HFFc6 (cell line): ENCODE measurements at regions not wholly inside any gene's neighbourhood (a gene's known extent, or its start where the extent isn't known, plus 50 kb on each side); places are given as distances from the start of the nearest gene placed in this dataset.
A peak's percentile ranks its signal among the peaks of the same experiment; 100 is the strongest.

Experiments used
- DNase-seq: peaks from one replicate; pipeline ENCODE4 v3.0.0-alpha.2; 2018
- H3K27ac Mint-ChIP-seq: 2 replicates; pipeline ENCODE4 v1.8.0; 2020; ENCODE audit warnings: mild to moderate bottlenecking, mixed read lengths
- H3K27me3 Mint-ChIP-seq: 2 replicates; pipeline ENCODE4 v1.8.0; 2021; ENCODE audit warnings: mild to moderate bottlenecking, moderate library complexity, mixed read lengths; ENCODE audit not compliant: insufficient read depth
- H3K36me3 Mint-ChIP-seq: 2 replicates; pipeline ENCODE4 v1.8.0; 2021; ENCODE audit warnings: low read depth, mixed read lengths
- H3K4me1 Mint-ChIP-seq: 2 replicates; pipeline ENCODE4 v1.8.0; 2020; ENCODE audit warnings: low read depth, mixed read lengths
- H3K4me3 Mint-ChIP-seq: 2 replicates; pipeline ENCODE4 v1.8.0; 2020; ENCODE audit warnings: mild to moderate bottlenecking, moderate library complexity, mixed read lengths
- H3K9me3 Mint-ChIP-seq: 2 replicates; pipeline ENCODE4 v1.8.0; 2020; ENCODE audit warnings: mild to moderate bottlenecking, mixed read lengths
- TF ChIP-seq, protein P1 (sequence below): fragments of 200-600 bp; sonication (generic); IDR thresholded peaks from 2 replicates; pipeline ENCODE4 v1.5.0; 2021; ENCODE audit warnings: antibody characterized with exemption, mild to moderate bottlenecking

GRCh38 chr5:173796721-173797495 lies 91.2 kb upstream of the CPEB4 start:
- TF ChIP-seq, protein P1, sequence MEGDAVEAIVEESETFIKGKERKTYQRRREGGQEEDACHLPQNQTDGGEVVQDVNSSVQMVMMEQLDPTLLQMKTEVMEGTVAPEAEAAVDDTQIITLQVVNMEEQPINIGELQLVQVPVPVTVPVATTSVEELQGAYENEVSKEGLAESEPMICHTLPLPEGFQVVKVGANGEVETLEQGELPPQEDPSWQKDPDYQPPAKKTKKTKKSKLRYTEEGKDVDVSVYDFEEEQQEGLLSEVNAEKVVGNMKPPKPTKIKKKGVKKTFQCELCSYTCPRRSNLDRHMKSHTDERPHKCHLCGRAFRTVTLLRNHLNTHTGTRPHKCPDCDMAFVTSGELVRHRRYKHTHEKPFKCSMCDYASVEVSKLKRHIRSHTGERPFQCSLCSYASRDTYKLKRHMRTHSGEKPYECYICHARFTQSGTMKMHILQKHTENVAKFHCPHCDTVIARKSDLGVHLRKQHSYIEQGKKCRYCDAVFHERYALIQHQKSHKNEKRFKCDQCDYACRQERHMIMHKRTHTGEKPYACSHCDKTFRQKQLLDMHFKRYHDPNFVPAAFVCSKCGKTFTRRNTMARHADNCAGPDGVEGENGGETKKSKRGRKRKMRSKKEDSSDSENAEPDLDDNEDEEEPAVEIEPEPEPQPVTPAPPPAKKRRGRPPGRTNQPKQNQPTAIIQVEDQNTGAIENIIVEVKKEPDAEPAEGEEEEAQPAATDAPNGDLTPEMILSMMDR, result no peak
- Mint-ChIP-seq H3K36me3 (no peaks in the 10 kb centered on the region), H3K4me3 (no peak overlapping the region), H3K27ac (no peak overlapping the region), H3K9me3 (no peaks in the 10 kb centered on the region), H3K27me3 (peaks cover 13% of the 10 kb centered on the region), H3K4me1 (peaks cover 20% of the 10 kb centered on the region)
- DNase-seq, result no peak

DNA sequence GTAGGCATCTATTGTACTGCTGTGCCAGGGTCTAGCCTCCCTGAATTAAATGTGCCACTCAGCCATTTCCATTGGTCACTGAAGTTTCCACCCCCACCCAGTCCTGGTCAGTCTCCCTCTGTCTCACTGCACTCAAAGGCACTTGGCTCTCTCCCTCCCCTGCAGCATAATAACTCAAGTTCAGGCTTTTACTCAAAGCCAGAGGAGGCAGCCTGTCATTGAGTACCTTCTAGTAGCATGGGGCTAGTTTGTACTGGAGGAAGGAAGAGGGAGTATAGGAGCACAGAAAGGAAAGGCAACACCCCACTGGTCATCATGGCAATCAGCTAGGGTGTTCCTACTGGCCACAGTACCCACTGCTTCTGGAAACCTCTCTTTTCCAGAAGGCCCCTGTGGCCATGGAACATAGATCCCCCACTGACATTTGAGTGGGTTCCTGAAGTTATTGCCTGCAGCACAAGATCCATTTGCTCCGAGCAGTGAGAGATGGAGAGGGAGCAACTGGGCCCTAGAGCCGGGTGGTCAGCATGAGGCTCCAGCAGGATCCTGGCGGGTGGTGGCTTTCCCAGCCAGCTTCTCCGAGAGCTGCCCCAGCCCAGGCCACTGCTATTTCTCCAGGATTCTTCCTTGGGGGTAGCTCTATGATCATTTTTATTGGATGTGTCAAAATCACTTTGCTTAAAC lies 89.9 kb upstream of the CPEB4 start:
- no peak overlapping the region for H3K27ac Mint-ChIP-seq
- TF ChIP-seq, protein P1, result no peak
- H3K4me1 Mint-ChIP-seq, result peaks cover 24% of the 10 kb centered on the region
- no peaks in the 10 kb centered on the region for H3K9me3 Mint-ChIP-seq
- no peak for DNase-seq
- no peak overlapping the region for H3K4me3 Mint-ChIP-seq
- H3K36me3 Mint-ChIP-seq, result no peaks in the 10 kb centered on the region
- H3K27me3 Mint-ChIP-seq, result peaks cover 13% of the 10 kb centered on the region

DNA sequence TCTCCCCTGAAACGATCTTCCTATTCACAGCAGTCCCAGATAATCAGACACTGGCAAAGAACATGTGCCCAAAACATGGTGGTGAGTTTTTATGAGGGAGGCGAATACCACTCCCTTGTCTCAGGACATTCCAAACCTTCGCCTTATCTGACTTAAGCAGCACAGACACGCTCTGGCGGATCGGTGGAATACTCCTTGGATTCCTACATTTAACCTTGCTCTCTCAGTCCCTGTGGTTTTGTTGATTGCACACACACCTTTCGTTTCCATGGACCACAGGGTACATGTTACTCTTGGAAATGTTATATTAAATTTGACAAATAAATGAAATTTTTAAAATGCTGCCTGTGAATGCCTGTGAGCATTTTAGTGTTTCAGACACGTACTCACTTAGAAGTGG lies 87.8 kb upstream of the CPEB4 start:
- Mint-ChIP-seq H3K9me3 (no peaks in the 10 kb centered on the region; the same call in 1 of the 2 replicates), H3K36me3 (no peaks in the 10 kb centered on the region), H3K4me3 (no peak overlapping the region), H3K4me1 (peaks cover 17% of the 10 kb centered on the region), H3K27me3 (peaks cover 8% of the 10 kb centered on the region), H3K27ac (no peak overlapping the region)
- TF ChIP-seq, protein P1, result no peak
- DNase-seq, result peak; percentile 22

DNA sequence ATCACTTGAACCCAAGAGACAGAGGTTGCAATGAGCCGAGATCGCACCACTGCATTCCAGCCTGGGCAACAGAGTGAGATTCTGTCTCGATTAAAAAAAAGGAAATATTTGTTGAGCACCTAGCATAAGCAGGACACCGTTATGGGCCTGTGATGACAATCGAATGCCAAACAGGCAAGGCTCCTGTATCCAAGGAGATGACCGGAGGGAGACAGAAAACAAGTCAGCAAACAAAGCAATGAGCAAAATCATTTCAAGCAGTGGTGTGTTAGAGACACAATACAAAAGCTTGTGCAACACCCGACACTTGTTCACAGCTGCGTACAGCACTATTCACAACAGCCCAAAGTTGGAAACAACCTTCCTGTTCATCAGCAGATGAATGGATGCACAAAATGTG lies 87.1 kb upstream of the CPEB4 start:
- H3K4me3 Mint-ChIP-seq, result no peak overlapping the region
- TF ChIP-seq, protein P1, result no peak
- peaks cover 7% of the 10 kb centered on the region for H3K27me3 Mint-ChIP-seq
- H3K9me3 Mint-ChIP-seq, result no peaks in the 10 kb centered on the region; the same call in 1 of the 2 replicates
- H3K27ac Mint-ChIP-seq, result no peak overlapping the region
- no peaks in the 10 kb centered on the region for H3K36me3 Mint-ChIP-seq
- H3K4me1 Mint-ChIP-seq, result peaks cover 17% of the 10 kb centered on the region
- no peak for DNase-seq

GRCh38 chr5:173802670-173803165 lies 85.4 kb upstream of the CPEB4 start:
- peaks cover 17% of the 10 kb centered on the region for H3K4me1 Mint-ChIP-seq
- H3K36me3 Mint-ChIP-seq, result no peaks in the 10 kb centered on the region
- H3K27me3 Mint-ChIP-seq, result peaks cover 7% of the 10 kb centered on the region
- no peak overlapping the region for H3K4me3 Mint-ChIP-seq
- H3K9me3 Mint-ChIP-seq, result no peaks in the 10 kb centered on the region; the same call in 1 of the 2 replicates
- TF ChIP-seq, protein P1, result no peak
- no peak overlapping the region for H3K27ac Mint-ChIP-seq
- DNase-seq, result no peak
